Glomerular visceral epithelial cell (primary cell): ENCODE measurements at regions not wholly inside any gene's neighbourhood (a gene's known extent, or its start where the extent isn't known, plus 50 kb on each side); places are given as distances from the start of the nearest gene placed in this dataset.

Experiments used
- DNase-seq: peaks from one replicate; pipeline ENCODE4 v3.0.0-alpha.2; 2016; ENCODE audit errors: extremely low spot score

DNA sequence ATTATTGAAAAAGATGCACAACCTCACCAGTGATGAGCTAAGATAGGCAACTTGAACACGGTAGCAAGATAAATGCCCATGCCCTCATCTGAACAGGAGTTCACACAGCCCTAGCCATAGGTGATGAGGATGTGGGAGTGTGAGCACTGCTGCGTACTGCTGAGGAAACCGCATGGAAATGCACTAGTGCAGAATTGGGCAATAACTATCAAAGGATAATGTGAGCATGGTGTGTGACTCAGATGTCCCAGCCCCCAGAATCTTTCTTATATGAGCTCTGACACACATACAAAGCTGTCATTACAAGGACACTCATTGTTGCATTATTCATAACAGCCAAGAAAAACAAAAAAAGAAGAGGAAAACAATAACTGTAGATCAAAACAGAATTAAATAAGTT, 521.2 kb downstream of the IRX1 start:
- DNase-seq: no peak

DNA sequence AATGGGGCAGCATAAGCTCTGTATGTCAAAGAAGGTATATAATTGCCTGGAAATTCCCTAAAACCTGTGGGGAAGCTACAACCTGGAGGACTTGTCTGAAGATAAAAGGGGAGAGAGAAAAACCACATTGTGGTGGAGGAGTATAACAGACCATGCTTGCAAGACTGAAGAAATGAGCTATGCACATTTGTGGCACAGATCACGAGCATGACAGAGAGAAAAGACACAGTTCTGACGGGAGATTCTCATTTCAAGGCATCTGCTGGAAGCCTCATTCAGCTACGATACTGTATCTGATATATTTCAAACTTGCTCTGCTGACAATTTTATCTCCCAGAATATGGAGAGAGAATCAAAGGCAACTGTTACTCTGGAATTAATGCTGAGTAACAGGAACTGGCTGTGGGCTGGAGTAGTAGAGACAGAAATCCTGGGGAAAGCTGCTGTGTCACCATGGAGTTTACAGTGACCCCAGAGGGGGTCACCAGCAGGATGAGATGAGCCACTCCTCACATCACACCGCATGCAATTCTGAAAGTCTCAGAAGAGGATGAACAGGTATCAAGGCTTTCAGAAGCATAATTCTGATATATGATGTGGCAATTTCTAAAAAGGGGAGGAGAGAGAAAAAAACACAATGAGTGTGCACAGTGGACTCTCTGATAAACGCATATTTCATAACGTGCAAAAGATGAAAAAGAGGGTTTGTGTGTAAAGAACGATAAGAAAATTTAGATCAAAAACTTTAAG, 528.8 kb downstream of the IRX1 start:
- DNase-seq: no peak

DNA sequence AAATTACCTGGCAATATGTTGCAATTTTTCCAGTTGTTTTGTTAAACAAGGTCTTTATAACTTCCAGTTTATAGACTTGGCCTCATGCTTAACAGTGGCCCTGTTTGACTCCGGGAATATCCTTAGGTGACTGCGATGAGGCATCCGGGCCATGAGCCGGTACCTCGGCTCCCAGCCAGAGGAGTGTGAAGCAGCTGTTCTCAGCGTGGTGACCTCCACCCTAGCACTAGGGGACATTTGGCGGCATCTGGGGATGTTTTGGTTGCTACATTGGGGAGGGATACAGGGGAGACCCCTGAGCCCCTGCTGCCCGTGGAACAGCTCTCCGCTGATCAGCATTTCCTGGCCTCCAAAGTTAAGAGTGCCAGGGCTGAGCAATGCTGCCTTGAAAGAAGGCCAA, 533.4 kb downstream of the IRX1 start:
- no peak for DNase-seq

DNA sequence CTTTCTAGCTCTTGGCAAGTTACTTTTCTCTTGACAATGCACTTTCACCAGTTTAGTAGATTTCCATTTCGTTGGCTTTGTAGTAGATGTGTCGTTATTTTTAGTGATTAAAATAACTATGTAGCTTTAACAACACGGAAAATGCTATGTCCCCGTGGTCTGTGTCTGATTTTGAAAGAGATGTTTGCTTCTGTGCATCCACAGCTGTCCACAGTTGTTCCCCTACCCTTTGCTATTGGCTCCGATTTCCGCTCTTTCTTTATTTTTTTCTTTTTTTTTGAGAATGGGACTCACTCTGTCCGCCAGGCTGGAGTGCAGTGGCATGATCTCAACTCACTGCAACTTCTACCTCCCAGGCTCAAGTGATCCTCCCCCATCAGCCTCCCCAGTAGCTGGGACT, 533.9 kb downstream of the IRX1 start:
- DNase-seq: no peak

DNA sequence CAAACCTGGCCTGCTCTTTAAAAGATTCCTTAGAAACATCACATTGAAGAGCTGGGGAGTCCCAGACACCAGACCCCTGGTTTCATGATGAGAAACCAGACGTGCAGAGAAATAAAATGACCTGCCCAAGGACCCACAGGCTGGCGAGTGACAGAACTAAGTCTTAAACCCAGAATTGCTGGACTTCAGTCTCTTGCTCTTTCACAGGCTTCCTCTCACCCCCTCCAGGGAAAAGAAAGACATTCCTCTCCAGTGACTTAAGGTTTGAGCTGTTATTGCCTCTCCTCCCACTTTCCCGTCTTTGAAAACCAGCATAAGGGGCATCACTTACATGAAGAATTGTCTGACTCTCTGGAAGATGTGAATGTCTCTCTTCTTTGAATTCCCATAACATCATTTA, 535.2 kb downstream of the IRX1 start:
- no peak for DNase-seq

DNA sequence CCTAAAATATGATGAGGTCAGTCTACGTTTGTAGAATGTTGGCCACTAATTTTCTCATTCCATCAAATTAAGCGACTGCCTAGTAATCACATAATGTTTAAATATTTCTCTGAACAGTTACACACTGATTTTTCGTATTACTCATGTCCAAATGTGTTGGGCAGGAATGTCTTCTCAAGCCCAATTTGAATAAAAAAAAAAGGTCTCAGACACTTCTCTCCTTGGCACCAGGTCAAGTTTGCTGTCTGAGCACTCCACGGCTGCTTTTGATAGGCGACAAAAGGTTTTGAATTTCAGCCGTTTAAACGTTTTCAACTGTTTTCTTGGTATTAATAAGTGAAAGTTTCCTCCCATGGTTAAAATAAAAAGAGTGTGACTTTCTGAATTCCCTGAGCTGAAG, 542.1 kb downstream of the IRX1 start:
- no peak for DNase-seq

DNA sequence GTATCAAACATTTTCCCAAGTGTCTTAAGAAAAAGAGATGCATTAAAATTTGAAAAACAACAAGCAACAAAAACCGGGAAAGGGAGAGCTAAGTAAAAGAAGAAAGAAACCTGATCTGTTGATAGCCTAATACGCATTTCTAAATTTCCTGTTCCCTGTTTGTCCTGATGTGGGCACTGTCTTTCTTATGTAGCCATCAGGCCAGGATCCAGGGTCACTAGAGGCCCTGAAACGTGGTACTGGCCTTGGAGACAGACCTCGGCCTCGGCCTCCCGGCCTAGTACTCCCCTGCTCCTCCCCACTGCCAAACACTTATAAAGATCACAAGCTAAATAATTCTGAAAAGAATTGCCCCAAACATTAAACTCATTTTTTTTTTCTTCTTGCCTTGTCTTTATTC, 547.2 kb downstream of the IRX1 start:
- DNase-seq: no peak

DNA sequence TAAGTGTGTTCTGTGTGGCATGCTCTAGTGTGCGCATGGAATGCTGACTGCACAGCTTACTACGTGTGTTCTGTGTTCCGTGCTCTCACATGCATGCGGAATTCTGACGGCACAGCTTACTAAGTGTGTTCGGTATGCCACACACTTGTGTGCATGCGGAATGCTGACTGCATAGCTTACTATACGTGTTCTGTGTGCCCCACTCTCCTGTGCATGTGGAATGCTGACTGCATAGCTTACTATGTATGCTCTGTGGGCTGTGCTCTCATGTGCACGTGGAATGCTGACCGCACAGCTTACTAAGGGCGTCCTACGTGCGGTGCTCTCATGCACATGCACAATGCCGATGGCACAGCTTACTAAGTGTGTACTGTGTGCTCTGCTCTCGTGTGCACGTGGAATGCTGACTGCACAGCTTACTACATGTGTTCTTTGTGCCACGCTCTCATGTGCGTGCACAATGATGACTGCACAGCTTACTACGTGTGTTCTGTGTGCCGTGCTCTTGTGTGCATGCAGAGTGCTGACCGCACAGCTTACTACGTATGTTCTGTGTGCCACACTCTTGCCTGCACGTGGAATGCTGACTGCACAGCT, 548.9 kb downstream of the IRX1 start:
- no peak for DNase-seq

DNA sequence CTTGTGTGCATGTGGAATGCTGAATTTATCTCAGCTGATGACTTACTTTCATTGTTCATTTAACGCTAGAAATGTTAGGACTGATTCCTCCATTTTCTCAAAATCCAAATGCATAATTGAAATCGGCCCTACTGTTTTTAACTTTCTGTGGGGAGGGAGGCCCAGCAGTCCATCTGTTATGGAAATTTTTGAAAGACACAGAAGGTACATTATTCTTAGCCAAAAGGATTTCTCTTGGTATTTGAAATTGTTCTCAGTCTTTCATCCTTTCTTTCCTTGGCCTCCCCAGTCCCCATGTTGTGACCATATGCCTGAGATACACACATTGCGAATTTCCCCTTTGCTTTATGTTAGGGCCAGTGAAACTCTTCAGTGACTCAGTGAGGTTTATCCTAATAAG, 549.9 kb downstream of the IRX1 start:
- no peak for DNase-seq

DNA sequence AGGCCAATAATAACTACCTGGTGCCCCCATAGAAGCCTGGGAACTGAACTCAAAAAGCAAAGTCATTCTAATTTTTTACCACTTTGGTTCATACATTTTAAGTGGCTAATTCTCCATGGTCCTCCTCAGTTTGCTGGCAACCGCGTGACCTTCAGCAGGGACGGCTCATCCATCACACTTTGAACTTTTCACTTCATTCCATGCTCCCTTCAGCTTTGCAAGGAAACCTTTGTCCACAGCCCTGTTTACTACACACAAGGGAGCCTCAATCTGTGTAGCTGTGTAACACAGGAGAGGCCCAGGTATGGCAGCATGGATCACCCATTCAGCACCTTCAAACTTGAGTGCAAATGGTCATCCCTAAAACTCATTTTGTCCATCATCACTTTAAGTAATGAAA, 552.4 kb downstream of the IRX1 start:
- no peak for DNase-seq

DNA sequence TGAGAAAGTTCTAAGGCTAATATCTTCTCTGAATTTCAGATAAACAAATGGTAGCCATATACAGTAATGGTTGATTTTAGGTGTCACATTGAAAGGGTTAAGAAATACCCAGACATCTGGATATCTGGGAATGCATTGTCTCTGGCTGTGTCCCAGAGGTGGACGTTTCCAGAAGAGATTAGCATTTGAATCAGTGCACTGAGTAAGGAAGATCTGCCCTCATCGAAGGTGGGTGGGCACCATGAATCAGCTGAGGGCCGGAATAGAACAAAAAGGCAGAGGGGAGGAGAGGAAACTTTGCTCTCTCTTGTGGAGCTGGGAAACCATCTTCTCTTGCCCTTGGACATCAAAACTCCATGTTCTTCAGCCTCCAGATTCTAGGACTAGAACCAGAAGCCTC, 554.4 kb downstream of the IRX1 start:
- DNase-seq: no peak

DNA sequence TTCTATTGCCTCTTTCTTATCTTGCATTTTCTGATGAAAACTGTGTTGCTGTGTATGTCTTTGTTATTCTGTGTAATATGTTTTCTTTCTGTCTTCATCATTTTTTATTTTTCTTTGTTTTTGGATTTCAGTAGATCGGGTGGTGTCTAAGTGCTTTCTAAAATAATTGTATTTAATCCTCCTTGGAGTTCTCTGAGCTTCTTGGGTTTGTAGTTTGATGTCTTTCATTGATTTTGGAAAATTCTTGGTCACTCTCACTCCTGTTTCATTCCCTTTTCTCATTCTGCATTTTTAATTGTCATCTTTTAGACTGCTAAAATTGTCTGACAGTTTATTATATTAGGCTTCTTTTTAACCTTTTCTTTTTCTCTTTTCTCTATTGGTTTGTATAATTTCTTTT, 560.5 kb downstream of the IRX1 start:
- no peak for DNase-seq

DNA sequence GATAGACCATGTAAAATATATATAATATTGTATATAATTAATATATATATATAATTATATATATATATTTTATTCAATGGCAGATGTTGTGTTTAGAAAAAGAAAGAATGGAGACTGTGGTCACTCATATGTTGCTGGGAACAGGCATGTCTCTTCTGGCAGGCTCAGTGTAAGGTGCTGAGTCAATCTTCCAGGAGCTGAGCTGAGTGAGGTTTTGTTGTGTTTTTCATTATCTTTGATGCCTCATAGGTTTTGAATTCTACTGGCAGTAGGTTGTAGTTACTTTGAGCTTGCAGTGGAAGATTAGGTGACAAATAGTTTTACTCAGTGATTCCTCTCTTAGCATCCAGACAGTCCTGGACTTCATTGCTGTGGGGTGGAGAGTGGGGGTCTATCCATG, 561.3 kb downstream of the IRX1 start:
- no peak for DNase-seq

DNA sequence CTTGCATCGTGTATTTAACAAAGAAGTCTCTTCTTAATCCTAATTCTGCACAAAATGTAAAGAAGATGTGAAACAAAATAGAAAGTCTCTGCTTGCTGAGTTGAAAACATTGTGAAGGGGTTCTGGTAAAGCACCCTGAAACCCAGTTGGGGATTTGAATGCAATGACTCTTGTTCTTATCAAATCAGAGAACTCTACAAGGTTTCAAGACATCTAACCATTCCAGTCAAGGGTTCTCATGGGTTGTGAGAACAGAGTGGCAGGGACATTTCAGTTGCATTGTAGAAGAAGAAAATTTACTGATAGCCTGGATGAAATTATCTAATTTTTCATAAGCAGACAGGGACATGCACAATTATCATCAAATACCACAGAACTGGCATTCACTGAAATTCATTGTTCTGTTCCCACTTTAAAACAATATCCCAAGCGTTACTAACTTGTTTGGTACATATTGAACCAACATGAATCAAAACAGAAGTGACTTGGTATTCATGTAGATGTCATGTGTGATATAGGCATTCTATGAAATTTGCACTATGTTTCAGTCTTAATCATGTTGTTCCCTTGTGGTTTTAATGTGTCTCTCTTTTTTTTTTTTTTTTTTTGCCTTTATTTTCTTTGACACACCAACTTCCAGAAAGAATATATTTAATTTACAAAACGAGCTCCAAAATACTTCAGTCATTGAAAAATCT, 563.3 kb downstream of the IRX1 start:
- DNase-seq: no peak

DNA sequence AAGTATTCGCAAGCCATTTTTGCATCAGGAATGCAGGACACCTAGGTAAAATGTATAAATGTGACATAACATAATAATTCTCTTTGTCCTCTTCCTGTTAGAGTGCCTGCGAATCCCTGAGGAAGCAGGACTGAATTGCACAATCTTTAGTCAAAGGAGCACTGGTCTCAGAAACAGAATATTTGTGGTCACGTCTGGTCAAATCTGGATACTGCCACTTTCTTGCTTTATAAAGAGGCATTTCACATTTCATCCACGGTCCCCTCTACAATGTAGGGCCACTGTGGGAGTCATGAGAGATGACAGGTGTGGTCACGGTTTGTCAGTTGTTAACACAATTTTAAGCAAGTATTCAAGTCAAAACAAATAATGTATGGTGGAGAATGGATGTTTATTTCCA, 564.0 kb downstream of the IRX1 start:
- no peak for DNase-seq

DNA sequence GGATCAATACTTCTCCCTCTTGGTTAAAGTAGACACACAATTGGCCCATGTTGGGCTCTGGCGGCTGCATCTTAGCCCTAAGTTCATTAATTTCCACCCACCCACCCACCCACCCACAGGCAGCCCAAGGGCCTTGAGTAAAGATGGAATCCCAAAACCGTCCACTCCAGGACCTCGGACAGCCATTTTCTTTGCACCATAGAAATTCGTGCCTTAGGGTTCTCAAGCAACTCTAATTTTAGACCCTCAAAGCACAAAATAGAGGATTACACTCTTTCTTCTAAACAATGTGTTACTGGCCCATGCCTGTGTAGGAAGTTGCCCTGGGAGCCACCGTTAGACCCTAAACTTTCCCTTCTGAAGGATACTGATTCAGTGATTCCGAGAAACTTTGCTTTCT, 568.5 kb downstream of the IRX1 start:
- DNase-seq: no peak

DNA sequence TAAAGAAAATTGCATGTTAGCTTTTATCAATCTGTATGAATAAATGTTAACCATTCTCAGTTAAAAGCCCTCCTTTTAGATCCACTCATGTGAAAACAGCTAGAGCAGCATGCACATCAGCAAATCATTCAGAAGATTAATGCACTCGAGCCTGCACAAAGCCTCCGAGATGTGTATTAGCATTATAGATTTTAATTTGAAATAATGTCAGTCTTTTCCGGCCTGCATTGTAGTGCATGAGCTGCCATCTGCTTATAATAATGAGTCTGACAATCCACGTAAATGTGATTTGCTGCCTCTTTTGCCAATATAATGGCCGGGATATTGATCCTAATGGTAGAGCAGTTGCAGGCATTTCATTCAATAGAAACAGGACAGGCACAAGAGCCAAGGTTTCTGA, 585.1 kb downstream of the IRX1 start:
- DNase-seq: no peak

DNA sequence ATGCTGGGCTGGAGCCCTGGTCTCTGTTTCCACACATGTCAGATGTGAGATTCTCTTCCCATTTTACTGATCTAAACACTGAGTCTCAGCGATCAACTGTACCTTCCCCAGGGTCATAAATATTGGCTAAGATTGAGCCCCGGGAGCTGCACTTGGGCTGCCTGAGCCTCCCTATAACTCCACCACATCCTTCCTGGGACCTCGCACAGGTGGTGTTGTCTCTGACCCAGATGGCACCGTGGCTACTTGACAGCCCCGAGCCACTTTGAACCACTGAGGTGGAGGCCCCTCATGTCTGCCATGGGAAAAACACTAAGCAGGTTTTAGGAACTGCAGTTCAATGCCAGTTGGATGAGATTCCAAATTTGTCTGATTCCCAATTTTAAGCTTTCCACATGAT, 586.5 kb downstream of the IRX1 start:
- DNase-seq: no peak

DNA sequence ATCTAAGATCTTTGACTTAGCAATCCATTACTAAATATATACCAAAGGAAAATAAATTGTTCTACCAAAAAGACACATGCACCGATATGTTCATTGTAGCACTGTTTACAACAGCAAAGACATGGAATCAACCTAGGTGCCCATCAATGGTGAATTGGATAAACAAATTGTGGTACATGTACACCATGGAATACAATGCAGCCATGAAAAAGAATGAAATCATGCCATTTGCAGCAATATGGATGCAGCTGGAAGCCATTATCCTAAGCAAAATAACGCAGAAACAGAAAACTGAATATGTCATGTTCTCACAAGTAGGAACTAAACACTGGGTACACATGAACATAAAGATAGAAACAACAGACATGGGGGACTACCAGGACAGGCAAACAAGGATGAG, 589.5 kb downstream of the IRX1 start:
- no peak for DNase-seq

DNA sequence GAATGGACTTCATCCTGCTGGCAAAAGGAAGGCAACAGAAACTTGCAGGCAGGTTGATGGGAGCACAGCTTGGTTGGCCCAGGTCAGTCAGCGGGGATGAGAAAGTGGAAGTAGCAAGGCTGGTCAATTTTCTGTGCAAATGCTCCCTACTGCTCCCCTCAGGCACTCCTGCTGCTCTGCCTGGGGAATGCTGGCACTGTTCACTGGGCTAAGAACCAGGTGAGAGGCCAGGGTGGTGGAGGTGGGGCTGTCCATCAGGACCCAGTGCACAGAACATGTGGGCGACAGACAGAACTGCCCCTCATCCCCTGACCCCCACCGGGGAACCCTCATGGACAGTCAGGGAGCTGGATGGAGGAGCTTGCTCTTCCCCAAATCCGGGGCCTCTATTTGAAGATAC, 593.1 kb downstream of the IRX1 start:
- no peak for DNase-seq

DNA sequence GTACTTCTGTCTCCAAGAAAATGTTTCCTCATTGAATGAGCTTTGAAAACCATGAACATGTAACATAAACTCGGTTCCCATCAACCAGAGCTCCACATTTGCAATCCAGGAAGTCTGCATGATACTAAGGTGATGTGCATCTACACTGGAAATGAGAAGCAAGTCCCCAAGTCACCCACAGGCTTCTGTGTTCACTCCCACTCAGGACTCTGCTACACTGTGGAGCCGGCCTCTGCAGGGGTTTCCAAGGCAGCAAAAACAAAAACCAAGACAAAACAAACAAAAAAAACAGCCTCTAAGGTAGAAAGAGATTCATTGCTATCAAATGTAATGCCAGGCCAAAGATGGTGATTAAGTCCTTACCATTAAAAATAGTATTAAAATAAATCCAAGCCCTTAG, 593.7 kb downstream of the IRX1 start:
- no peak for DNase-seq

DNA sequence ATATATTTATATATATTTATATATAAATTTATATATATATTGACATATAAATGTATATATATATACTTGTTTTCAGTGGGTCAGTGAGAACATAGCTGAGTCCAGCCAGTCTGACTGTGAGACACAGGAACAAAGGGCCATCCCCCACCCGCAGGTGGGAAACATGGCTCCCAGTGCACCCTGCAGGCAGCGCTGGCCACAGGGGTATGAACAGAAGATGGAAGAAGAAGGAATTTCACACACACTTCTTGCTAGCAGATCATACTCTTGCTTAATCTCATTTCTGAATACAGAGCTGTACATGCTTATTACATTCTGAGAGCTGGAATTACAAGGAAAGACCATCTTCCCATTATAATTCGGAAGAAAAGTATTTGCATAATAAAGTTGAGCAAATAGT, 595.4 kb downstream of the IRX1 start:
- no peak for DNase-seq

DNA sequence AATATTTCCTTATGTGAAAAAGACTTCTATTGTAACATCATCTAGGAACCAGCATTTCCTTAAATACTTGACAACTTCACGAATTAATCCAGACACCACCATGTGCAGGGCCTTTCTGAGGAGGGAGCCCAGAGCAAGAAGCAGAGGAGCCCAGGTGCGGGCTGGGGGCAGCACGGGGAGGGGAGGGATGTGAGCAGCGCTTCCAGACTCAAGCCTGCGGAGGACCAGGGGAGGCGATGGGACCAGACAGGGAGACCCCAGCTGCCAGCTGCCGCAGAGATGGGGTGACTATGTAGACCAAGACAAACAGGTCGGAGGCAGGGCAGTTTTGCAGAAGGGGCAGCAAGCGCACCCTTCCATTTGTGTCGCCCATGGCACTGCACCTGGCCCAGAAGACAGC, 596.1 kb downstream of the IRX1 start:
- no peak for DNase-seq
